GM19240 (cell line): ENCODE measurements at regions not wholly inside any gene's neighbourhood (a gene's known extent, or its start where the extent isn't known, plus 50 kb on each side); places are given as distances from the start of the nearest gene placed in this dataset.

ENCODE experiments used
- DNase-seq: peaks from one replicate; pipeline ENCODE4 v3.0.0; 2011; ENCODE audit warnings: low spot score; ENCODE audit not compliant: insufficient read length

GRCh38 chr15:62569460-62570404 lies 404.6 kb upstream of the C2CD4B start:
- DNase-seq, result no peak

GRCh38 chr15:62570405-62570783 lies 405.3 kb upstream of the C2CD4B start:
- DNase-seq, result no peak

GRCh38 chr15:62571072-62571471 lies 406.0 kb upstream of the C2CD4B start:
- no peak for DNase-seq

GRCh38 chr15:62572797-62573196 lies 407.7 kb upstream of the C2CD4B start:
- no peak for DNase-seq

- no peak for DNase-seq
Measured at GRCh38 chr15:62573876-62574275, 408.8 kb upstream of the C2CD4B start.

- DNase-seq, result no peak
Measured at GRCh38 chr15:62578546-62578945, 413.5 kb upstream of the C2CD4B start.

GRCh38 chr15:62578960-62579359 lies 413.9 kb upstream of the C2CD4B start:
- DNase-seq, result no peak

GRCh38 chr15:62579842-62580241 lies 414.8 kb upstream of the C2CD4B start:
- no peak for DNase-seq

- no peak for DNase-seq
Measured at GRCh38 chr15:62582580-62582979, 417.5 kb upstream of the C2CD4B start.

GRCh38 chr15:62584301-62585235 lies 419.5 kb upstream of the C2CD4B start:
- no peak for DNase-seq

- DNase-seq, result no peak
Measured at GRCh38 chr15:62588938-62589670, 424.0 kb upstream of the C2CD4B start.

- no peak for DNase-seq
Measured at GRCh38 chr15:62591842-62592838, 427.1 kb upstream of the C2CD4B start.

- DNase-seq, result no peak
Measured at GRCh38 chr15:62592920-62593319, 427.8 kb upstream of the C2CD4B start.

- DNase-seq, result no peak
Measured at GRCh38 chr15:62593681-62594399, 428.8 kb upstream of the C2CD4B start.

GRCh38 chr15:62598217-62598616 lies 433.1 kb upstream of the C2CD4B start:
- no peak for DNase-seq

- no peak for DNase-seq
Measured at GRCh38 chr15:62599791-62600777, 435.0 kb upstream of the C2CD4B start.

GRCh38 chr15:62601777-62602545 lies 436.9 kb upstream of the C2CD4B start:
- no peak for DNase-seq

- no peak for DNase-seq
Measured at GRCh38 chr15:62603742-62604141, 438.7 kb upstream of the C2CD4B start.
